ENCODE measurements at regions not wholly inside any gene's neighbourhood (a gene's known extent, or its start where the extent isn't known, plus 50 kb on each side); places are given as distances from the start of the nearest gene placed in this dataset.

DNA sequence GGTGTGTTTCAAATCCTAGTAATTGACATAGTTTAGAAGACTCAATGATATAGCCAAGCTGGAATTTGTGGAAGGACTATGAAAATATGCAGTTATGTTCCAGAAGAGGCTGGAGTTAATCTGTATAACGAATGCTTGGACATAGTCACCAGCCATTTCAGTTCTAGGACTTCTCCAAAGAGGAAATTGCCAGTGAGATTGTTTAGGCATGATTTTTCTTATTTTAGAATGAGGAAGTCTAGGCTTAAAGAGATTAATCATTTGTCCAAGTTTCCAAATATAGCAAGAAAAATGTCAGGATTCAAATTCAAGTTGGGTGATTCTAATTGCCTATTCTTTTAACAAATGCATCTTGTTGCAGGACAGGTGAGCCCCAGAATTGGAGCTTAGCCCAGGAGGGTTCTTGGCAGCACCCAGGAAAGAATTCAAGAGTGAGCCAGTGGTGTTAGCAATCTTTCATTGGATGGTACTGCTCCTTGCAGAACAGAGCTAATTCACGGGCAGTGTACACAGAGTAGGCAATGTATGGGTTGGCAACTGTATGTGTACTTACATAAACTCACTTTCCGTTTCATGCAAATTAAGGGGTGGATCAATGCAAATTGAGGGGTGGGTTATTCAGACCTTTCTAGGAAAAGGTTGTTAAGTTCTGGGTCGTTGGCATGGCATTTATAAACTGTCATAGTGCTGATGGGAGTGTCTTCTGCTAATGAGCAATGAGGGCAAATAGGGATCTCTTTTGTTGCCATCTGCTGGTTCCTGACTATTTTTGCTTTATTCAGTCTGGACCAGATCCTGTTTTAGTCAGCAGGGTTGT is 763.1 kb upstream of the SLITRK1 start:
- TF ChIP-seq, protein P1, sequence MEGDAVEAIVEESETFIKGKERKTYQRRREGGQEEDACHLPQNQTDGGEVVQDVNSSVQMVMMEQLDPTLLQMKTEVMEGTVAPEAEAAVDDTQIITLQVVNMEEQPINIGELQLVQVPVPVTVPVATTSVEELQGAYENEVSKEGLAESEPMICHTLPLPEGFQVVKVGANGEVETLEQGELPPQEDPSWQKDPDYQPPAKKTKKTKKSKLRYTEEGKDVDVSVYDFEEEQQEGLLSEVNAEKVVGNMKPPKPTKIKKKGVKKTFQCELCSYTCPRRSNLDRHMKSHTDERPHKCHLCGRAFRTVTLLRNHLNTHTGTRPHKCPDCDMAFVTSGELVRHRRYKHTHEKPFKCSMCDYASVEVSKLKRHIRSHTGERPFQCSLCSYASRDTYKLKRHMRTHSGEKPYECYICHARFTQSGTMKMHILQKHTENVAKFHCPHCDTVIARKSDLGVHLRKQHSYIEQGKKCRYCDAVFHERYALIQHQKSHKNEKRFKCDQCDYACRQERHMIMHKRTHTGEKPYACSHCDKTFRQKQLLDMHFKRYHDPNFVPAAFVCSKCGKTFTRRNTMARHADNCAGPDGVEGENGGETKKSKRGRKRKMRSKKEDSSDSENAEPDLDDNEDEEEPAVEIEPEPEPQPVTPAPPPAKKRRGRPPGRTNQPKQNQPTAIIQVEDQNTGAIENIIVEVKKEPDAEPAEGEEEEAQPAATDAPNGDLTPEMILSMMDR (IDR thresholded peaks at IDR 0.05) = no peak
- TF ChIP-seq POLR2A (IDR thresholded peaks at IDR 0.05) = no peak

Data from esophagus squamous epithelium (tissue), 4 donors.